GM21423 (cell line): ENCODE measurements at regions not wholly inside any gene's neighbourhood (a gene's known extent, or its start where the extent isn't known, plus 50 kb on each side); places are given as distances from the start of the nearest gene placed in this dataset.

Experiments used
- ATAC-seq: cut with Tn5 transposase; IDR thresholded peaks from one replicate; pipeline ENCODE4 v1.9.1; 2021; ENCODE audit warnings: mild to moderate bottlenecking, moderate library complexity; ENCODE audit not compliant: unreplicated experiment

DNA sequence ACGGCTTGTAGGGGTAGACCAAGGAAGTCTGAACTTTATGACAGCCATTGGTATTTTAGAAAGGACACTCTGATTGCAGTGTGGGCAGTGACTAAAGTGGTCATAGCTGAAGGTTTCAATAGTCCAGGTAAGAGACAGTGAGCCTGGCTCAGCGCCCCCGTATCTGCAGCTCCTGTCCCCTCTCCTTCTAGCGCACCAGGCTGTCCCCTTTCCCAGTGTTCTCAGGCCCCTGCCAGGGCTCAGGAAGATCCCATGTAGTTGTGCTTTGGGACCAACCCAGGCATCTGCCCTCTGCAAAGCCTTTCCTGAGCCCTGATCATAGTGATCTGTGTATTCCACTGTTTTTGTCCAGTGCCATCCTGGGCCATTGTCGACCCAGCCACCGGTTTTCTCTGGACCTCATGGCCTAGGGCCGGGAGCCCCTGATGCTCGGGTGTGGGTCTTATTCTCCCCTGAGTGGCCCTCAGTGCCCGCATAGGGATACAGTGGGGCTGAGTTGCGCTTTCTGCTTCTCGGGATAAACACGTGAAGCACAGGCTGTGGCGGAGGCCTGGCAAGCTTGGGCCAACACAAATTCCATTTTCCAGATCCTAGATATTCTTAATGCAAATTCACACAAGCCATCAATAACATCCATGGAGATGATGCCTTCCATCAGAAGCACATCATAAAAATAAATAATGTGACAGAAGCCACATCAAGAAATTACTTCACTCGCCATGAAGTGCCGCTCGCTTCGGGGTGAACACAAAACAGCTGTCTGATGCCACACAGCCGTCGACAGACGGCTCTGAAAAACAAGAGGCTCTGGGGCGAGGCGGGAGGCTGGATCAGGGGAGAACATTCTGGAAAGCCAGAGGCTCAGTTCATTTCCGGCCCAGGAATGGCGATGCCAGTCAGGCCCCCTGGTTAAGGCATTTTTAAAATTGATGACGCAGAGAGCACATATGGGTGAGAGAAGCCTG lies 805.0 kb downstream of the TBC1D22A start:
- ATAC-seq: no peak

DNA sequence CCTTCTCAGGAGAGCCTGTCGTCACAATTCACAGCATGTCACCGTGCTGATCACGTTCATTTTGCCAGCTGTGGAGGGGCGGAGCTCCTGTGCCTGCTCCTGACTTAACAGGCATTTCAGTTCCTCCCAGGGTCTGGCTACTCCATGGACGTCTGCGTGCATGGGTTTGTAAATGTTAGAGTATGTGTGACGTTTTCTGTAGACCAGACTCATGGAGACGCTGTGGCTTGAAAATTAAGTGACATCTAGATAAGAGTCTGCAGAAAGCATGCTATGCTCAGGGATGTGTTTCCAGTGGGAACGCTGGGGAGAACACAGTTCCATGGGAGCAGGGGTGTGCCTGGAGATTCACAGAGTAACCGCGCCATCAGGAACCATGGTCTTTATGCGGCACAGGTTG lies 804.0 kb downstream of the TBC1D22A start:
- no peak for ATAC-seq

DNA sequence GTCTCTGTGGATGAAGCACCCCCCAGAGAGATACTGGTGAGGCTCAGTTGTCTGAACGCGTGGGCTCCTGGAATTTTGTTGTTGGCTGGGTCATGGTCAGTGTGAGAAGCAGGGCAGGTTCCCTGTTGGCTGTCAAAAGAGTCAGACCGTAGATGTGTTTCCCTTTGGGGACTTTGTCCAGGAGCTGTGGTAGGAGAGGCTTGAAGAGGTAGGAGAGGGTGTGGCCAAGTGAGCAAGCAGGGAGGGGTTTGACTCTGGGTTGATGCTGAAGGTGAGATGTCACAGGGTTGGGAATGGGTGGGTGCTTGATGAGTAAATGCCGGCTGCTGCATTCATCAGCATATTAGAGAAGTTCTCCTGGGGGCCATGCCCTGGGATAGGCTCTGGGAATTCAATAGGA lies 803.2 kb downstream of the TBC1D22A start:
- ATAC-seq: no peak

DNA sequence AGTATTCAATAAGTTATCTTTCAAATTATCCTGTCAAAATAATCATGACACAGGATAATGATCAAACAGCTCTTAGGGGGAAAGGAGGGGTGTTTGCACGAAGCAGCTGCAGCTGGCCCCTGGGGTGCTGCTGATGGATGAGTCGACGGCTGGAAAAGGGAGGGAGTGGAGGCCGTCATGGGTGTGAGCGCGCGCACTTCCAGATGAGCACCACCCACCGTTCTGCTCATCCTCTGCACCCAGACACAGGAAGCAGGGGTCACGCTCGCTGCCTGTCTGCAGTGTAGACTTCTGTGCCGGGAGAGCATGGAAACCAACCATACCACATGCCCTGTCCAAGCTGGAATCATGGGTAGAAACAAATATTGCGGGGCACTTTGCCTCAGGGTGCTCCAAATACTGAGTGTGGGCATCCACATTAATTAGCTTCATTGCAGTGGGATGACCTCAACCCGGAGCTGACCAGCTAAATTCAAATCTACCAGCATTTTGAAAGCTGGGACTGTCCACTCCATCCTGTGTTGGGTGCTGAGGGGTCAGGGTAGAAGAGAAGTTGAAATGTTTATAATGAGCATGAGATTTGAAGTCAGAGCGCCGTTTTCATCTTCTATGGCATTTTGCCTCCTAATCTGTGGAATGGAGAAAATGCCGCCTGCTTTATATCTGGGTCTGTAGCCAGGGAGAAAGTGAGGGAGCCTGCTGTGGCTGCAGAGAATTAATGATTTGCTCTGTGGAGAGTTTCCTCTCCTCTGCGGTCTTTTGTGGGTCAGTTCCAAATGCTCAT lies 802.4 kb downstream of the TBC1D22A start:
- ATAC-seq: no peak

DNA sequence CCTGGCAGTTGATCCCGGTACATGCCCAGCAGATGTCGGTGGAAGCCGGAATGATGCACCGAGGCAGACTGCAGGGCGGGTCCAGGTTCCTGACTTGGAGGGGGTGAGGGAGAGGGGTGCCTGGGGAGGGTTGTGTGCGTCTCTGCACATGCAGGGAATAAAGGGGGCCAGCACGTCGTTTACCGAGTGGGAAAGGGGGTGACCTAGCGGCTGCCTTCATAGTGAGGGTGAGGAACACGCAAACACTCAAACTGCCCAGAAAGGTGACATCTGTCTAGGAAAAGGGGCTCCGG lies 801.7 kb downstream of the TBC1D22A start:
- ATAC-seq: no peak

DNA sequence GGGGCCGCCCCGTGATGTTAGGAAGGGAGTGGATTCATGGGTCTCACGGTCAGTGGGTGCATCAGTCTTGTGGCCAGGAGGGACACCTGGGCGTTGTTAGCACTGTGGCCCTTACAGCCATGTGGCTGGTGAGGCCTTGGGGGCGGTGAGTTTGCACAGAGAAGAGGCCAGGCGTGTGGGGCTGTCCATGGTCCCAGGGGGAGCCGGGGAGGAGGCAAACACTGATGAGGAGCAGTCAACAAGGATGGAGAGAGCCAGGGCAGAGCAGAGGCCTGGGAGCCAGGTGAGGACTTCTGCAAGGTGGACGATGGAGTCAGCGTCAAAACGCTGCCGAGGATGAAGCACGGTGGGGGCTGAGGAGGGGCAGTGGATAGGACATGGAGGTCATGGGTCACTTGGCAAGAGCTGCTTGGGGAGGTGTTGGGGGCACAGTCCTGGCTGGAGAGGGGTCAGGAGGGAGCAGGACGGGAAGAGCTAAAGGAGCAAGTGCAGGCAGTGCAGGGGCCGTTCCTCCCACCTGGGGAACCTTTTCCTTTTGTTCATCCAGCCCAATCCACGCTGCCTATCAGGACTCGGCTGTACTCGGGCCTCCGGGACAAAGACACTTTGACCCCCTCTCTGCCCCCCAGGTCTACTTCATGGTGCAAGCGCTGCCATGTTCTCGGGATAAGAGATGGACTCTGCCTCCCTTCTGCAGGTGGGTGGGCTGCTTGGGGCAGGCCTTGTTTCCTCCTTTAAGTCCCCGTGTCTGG lies 801.1 kb downstream of the TBC1D22A start:
- no peak for ATAC-seq

DNA sequence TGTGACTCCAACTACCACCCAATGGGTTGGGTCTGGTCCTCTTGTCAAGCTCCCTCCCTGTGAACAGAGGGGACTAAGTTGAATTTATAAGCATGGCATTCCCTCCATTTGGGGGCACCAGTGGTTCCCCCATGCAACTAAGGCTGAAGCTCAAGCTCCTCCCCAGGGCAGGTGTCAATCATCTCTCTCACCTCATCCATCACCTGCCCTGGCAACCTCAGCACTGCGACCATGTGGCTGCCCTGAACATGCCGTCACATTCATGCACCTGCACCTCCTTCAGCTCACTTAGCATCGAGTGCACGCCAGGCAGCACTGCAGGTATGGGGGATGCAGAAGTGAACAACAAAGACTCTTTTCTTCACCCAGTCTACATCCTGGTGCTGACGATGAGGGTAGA lies 799.3 kb downstream of the TBC1D22A start:
- no peak for ATAC-seq

DNA sequence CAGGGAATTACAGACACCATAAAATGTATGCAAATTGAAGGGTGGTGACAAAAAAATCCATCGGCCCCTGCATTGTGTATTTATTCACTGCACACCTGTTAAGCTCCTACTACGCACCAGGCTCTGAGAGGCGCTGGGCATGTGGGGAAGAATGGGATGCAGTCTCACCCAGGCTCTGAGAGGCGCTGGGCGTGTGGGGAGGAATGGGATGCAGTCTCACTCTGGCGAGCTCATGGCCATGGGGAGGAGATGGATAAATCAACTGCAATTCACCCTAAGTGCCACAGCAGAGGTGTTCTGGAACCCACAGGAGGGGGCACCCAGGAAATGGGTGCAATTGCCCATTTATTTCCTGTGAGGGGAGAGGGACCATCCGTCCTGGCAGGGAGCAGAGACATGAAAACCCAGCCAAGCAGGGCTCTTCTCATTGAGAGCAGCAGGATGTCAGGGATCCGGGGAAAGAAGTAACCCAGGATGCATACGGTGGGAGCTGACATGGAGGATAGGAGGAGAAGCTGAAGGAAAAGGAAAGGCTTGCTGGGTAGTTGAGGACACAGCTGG lies 798.7 kb downstream of the TBC1D22A start:
- ATAC-seq: no peak

DNA sequence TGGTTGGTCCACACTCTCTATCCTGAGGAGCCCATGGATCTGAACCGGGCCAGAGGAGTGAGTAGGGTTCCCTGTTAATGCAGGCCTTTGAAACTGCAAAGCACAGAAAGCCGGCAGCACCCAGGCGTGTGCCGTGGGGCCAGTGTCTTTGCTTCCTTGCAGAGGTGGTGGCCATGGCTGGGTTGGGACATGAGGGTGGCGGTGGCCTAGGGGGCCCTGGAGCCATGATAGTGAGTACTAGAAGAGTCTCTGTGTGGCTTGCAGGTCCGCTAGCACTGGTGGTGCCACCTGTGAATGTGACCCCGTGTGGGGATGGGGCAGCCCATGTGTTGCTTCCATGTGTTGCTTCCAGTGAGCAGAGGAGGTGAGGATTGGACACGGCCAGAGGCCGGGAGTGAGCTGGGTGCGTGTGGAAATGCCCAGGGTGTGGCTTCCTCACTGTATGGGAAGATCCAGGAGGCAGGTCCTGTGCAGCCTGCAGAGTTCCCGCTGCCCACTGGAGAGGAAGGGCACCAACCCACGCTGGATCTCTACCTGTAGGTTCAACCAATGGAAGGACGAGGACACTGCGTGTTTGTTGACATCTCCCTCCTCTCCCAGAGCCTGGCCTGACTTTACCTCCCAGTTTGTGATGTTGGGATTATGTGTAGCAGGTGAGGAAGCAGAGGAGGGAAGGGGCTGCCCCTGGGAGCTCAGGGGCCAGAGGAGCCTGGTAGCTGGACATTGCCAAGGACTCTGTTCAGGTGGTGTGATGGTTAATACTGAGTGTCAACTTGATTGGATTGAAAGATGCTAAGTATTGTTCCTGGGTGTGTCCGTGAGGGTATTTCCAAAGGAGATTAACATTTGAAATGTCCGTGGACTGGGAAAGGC lies 796.6 kb downstream of the TBC1D22A start:
- ATAC-seq: no peak

DNA sequence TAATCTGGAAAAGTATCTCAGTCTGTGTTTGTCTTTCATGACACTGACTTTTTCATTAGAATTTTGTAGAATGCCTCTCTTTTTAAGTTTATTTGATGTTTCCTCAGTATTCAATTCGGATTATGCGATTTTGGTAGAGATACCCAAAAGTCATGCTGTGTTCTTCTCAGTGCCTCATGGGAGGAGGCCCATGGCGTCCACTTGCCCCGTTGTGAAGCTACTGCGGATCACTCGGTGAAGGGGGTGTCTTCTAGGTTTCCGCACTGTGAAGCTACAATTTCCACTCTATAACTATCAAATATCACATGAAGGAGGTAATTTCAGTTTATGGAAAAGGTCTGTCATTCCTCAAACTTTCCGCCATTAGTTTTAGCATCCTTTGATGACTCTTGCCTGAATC lies 794.0 kb downstream of the TBC1D22A start:
- ATAC-seq: no peak

DNA sequence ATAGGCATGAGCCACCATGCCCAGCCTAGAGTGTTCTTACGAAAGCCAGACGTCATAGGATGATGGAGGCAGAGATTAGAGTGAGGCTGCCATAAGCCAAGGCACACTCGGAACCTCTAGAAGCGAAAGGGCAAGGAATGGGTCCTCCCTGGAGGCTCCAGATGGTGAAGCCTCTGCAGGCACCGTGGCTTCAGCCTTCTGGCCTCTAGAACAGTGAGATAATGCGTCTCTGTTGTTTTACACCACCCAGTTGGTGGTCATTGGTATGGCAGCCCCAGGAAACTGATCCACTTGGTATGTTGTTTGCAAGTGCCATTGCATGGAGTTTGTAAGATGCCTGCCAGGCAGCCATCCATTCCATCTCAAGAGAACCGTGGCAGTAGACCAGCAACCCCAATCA lies 791.0 kb downstream of the TBC1D22A start:
- ATAC-seq: no peak

DNA sequence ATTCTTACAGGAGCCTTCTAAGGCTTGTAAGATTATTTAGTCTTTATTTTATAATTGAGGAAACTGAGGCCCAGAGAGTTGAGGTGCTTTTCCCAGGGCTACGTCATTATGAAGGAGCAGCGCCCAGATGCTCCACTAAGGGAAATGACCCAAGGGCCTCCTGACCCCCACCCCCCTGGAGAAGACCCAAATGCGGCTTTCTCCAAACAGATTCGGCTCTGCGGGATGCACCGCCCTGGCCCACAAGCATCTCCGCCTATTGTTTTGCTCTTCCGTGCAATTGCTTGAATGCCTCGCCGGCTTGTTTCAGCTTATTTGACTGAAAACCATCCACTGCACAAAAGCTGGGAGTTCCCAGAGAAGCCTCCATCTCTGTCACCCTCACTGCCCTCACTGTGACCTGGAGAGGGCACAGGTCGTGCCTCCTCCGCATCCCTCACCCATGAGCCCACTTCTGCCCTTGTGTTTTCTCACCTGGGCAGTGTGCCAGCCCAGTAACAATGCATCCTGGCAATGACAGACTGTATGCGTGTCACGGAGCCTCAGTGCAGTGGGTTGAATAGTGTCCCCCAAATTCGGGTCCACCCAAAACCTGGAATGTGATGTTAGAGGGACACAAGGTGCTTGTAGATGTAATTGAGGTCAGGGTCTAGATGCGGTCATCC lies 790.2 kb downstream of the TBC1D22A start:
- ATAC-seq: no peak

DNA sequence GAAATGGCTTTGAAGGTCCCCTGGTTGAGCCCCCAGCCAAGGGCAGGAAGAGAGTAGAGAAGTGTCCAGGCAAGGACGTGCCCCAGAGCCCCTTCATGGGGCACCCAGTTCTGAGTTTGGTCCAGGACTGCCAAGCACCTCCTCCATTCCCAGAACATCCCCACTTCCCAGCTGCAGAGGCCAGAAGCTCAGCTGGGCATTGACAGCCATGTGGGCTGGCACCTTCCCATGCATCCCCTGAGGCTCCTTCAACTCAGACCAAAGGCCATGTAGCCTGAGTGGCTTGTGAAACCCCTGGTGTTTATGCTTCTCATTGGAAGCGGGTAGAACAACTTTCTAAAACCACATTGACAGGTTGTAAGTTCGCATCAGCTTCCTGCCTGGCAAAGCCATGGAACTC lies 789.6 kb downstream of the TBC1D22A start:
- ATAC-seq: no peak

DNA sequence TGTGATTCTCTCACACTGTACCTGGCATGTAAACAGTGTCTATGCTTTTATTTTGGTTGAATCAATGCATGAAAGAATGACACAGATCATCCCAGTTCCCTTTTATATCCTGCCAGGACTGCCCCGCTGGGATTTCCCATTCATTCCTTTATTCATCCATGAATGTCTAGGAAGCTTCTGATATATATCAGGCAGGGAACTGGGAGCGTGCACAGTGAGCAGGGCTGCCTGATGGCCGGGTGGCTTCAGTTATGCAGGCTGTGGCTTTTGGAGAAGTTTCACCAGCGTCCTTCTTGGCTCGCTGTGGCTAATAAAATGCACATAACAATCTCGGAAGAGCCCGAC lies 789.0 kb downstream of the TBC1D22A start:
- no peak for ATAC-seq

DNA sequence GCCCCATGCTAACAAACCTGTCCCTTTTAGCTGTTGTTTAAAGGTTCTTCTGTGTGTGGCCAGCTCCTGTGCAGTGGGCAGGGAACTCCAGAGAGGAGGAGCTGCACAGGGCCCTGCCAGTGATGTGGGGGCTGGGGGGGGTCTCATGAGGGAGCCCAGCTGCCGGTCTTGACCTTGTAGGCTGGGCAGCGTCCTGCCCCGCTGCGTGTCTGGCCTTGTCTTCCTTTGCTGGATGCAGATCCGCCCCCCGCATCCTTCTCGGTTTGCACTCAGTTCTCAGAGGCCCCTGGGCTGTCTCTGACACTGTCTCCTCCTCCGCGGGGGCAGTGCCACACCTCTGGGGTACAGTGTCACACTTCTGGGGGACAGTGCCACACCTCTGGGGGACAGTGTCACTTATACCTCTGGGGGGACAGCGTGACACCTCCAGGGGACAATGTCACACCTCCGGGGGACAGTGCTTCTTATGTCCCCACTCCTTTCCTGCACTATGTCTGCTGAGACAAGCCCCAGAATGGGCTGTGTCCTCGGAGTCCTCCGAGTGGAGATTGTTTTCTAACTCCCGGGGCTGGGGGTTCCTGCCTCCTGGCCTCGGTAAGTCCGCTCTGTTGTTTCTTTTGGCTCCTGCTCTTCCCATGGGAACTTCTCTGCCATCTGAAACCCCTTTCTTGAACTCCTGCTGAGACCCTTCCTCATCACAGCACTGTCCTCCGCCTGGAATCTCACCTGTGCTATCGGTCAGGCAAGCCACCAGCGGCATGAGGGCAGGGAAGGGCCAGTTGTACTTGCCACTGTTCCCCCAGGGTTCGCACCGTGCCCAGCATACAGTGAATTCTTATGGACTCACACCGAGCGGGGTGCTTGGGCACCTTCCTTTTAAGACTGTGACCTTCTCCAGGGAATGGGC lies 788.3 kb downstream of the TBC1D22A start:
- no peak for ATAC-seq

DNA sequence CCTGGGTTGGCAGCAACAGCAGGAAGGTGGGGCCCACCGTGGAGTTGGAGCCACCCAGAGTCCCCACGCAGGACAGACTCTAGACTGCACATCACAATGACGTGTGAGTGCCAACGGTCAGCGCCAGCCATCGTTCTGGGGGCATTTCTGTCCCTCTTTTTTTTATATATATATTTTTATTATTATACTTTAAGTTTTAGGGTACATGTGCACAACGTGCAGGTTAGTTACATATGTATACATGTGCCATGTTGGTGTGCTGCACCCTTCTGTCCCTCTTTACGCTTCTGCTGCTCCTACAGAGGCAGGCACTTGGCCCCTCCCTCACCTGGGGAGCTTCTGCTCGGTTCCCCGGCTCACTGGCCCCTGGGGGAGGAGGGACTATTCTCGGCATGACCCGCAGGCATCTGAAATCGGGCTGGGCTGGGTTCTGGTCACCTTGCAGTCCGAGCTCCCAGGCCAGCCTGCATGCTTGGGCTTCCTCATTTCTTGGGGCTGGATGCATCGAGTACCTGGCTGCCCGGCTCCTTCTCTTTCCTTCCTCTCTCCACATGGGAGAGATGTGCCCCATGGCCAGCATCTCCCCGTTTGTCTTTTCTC lies 787.4 kb downstream of the TBC1D22A start:
- no peak for ATAC-seq

DNA sequence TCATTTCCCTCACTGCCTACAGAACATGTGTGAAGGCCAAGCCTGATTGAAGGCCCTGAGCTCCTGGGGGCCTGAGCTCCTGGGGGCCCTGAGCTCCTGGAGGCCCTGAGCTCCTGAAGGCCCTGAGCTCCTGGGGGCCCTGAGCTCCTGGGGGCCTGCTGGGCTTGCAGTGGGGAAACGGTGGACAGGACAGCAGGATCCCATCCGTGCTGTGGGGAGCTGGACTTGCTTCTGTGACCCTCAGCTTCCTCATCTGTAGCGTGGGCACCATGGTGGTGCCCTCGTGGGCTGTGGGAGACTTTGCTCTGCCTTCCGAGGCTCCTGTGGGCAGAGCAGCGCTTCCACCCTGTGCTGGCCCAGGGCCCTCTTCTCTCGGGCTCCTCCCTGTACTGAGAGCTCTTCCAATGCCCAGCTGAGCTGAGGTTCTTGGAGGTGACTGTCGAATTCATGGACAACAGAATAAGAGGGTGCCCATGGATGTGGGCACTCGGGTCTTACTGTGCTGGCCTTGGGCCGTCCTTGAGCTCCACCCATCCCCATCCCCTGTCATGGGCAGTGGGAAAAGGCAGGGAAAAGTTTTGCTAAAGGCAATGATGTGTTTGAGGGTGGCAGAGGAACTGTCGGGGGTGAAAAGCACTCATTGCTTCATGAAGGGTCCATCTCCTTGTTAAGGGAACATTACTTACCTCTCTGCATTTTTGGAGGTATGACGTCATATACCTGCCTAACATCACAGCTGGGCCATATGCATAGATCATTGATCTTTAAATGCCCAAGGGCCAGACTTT lies 786.7 kb downstream of the TBC1D22A start:
- ATAC-seq: no peak
